ENCODE measurements at regions not wholly inside any gene's neighbourhood (a gene's known extent, or its start where the extent isn't known, plus 50 kb on each side); places are given as distances from the start of the nearest gene placed in this dataset.

- FAIRE-seq = no peak
- TF ChIP-seq, protein P1, sequence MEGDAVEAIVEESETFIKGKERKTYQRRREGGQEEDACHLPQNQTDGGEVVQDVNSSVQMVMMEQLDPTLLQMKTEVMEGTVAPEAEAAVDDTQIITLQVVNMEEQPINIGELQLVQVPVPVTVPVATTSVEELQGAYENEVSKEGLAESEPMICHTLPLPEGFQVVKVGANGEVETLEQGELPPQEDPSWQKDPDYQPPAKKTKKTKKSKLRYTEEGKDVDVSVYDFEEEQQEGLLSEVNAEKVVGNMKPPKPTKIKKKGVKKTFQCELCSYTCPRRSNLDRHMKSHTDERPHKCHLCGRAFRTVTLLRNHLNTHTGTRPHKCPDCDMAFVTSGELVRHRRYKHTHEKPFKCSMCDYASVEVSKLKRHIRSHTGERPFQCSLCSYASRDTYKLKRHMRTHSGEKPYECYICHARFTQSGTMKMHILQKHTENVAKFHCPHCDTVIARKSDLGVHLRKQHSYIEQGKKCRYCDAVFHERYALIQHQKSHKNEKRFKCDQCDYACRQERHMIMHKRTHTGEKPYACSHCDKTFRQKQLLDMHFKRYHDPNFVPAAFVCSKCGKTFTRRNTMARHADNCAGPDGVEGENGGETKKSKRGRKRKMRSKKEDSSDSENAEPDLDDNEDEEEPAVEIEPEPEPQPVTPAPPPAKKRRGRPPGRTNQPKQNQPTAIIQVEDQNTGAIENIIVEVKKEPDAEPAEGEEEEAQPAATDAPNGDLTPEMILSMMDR (IDR thresholded peaks at IDR 0.05; ENCODE audit: insufficient read depth, low read length, severe bottlenecking) = no peak
- no peaks in the 10 kb centered on the region for H3K27me3 ChIP-seq (ENCODE audit: control insufficient read depth, insufficient read depth, low read length)
- H3K36me3 ChIP-seq (ENCODE audit: control insufficient read depth, insufficient read depth, low read length) = no peaks in the 10 kb centered on the region
- no peak overlapping the region for H3K4me3 ChIP-seq (ENCODE audit: low read depth, low read length)
- DNase-seq (ENCODE audit: low read depth) = peak; percentile 13
Observed at GRCh38 chr11:128375961-128376360, 211.4 kb downstream of the ETS1 start.

DNA sequence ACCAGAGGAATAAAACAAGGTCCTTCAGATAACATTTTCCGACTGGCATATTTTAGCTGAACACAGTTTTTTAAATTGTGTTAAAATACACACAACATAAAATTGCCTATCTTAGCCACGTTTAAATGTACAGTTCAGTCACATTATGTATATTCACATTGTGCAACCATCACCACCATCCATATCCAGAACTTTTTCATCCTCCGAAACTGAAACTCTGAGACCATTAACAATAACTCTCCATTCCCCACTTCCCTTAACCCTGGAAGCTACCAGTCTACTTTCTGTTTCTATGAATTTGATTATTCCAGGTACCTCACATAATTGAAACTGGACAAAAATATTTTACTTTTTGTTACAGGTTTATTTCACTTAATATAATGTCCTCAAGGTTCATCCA lies 213.3 kb downstream of the ETS1 start:
- TF ChIP-seq, protein P1 (IDR thresholded peaks at IDR 0.05; ENCODE audit: insufficient read depth, low read length, severe bottlenecking) = no peak
- Histone ChIP-seq H3K36me3 (ENCODE audit: control insufficient read depth, insufficient read depth, low read length) (no peaks in the 10 kb centered on the region), H3K27me3 (ENCODE audit: control insufficient read depth, insufficient read depth, low read length) (no peaks in the 10 kb centered on the region), H3K4me3 (ENCODE audit: low read depth, low read length) (no peak overlapping the region)
- no peak for DNase-seq (ENCODE audit: low read depth)
- FAIRE-seq = no peak

GRCh38 chr11:128372977-128373376 lies 214.4 kb downstream of the ETS1 start:
- no peak for DNase-seq (ENCODE audit: low read depth)
- TF ChIP-seq, protein P1 (IDR thresholded peaks at IDR 0.05; ENCODE audit: insufficient read depth, low read length, severe bottlenecking) = no peak
- Histone ChIP-seq H3K27me3 (ENCODE audit: control insufficient read depth, insufficient read depth, low read length) (no peaks in the 10 kb centered on the region), H3K4me3 (ENCODE audit: low read depth, low read length) (no peak overlapping the region), H3K36me3 (ENCODE audit: control insufficient read depth, insufficient read depth, low read length) (no peaks in the 10 kb centered on the region)
- no peak for FAIRE-seq

DNA sequence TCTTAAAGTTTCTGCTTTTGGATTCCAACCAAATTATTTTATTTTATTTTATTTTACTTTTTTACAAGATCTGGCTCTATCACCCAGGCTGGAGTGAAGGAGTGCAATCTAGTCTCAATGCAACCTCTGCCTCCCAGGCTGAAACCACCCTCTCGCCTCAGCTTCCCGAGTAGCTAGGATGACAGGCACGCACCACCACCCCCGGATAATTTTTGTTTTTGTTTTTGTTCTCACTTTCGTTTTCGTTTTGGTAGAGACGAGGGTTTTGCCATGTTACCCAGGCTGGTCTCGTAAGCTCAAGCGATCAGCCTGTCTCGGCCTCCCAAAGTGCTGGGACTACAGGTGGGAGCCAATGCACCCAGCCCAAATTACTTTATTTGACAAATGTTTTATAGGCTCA lies 219.8 kb downstream of the ETS1 start:
- Histone ChIP-seq H3K36me3 (ENCODE audit: control insufficient read depth, insufficient read depth, low read length) (no peaks in the 10 kb centered on the region), H3K27me3 (ENCODE audit: control insufficient read depth, insufficient read depth, low read length) (no peaks in the 10 kb centered on the region)
- no peak for DNase-seq (ENCODE audit: low read depth)

GRCh38 chr11:128365044-128365443 lies 222.3 kb downstream of the ETS1 start:
- no peak overlapping the region for H3K4me3 ChIP-seq (ENCODE audit: low read depth, low read length)
- TF ChIP-seq, protein P1 (IDR thresholded peaks at IDR 0.05; ENCODE audit: insufficient read depth, low read length, severe bottlenecking) = no peak
- DNase-seq (ENCODE audit: low read depth) (peak; percentile 51), FAIRE-seq (no peak)
- no peaks in the 10 kb centered on the region for H3K27me3 ChIP-seq (ENCODE audit: control insufficient read depth, insufficient read depth, low read length)
- no peaks in the 10 kb centered on the region for H3K36me3 ChIP-seq (ENCODE audit: control insufficient read depth, insufficient read depth, low read length)

More for the DNA sequence above, 219.8 kb downstream of the ETS1 start:
- TF ChIP-seq, protein P1 (IDR thresholded peaks at IDR 0.05; ENCODE audit: insufficient read depth, low read length, severe bottlenecking) = no peak
- FAIRE-seq = no peak
- H3K4me3 ChIP-seq (ENCODE audit: low read depth, low read length) = no peak overlapping the region

- TF ChIP-seq, protein P1 (IDR thresholded peaks at IDR 0.05; ENCODE audit: insufficient read depth, low read length, severe bottlenecking) = no peak
- no peaks in the 10 kb centered on the region for H3K36me3 ChIP-seq (ENCODE audit: control insufficient read depth, insufficient read depth, low read length)
- no peak for FAIRE-seq
- no peak overlapping the region for H3K4me3 ChIP-seq (ENCODE audit: low read depth, low read length)
- peak; percentile 40 for DNase-seq (ENCODE audit: low read depth)
- peaks cover 2% of the 10 kb centered on the region for H3K27me3 ChIP-seq (ENCODE audit: control insufficient read depth, insufficient read depth, low read length)
Observed at GRCh38 chr11:128361451-128362020, 225.8 kb downstream of the ETS1 start.

Data from bronchial epithelial cell (primary cell).